ENCODE measurements at regions not wholly inside any gene's neighbourhood (a gene's known extent, or its start where the extent isn't known, plus 50 kb on each side); places are given as distances from the start of the nearest gene placed in this dataset.

DNA sequence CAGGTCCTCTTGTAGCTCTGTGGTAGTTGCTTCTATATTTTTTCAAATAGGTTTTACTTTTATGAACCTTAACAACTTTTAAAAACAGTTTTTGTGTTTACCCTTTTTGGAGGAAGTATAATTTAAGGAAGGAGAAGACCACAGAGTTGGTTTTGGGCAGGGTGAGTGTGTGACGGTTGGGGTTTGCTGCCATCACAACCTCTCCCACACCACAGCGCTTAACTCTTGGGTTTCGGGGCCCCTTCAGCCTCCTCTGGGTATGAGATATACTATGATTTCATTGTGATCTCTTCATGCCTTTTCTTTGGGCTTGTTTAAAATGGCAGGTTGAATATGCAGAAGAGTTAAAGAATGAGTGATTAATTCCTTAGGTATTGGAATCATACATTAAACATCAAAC is 228.7 kb upstream of the CRY1 start:
- FAIRE-seq, result no peak

DNA sequence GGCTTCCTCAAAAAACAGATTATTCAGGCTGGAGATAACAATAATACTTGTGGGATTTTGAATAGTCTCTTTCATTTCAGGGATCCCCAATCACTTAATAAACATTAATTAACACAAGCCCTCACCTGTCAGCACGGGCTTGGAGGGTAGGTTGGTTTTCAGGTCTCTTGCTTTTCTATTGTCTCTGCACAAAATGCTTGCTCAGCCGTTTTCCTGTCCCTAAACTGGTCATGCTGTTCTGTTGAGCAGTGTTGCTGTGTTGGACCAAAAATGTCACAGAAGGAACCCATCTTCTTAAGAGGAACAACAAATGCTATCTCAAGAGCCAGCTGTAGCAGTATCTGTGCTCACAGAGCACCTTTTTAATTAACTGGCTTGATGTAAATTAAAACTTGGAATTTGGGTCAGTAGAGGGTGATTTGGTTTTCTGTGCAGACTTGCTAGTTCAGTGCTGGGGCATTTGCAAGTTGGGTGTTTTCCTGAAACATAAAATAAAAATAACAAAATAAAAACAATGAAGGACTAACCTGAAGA is 231.8 kb upstream of the CRY1 start:
- no peak for FAIRE-seq

DNA sequence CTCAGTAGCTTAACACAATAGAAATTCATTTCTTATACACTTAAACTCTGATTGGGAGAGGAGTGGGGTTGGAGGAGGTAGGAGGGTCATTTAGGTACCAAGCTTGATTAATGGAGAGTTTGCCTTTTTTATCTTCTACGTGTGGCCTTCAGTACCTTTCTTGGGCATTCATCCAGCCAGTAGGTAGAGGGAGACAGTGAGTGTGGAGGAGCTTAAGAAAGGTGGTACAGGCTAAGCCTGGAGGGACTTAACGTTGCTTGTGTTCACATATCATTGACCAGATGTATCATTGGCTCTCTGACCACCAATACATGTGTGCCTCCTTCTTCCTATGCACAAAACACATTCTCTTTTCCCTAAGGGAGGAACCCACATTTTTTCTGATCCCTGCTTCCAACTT is 232.9 kb upstream of the CRY1 start:
- no peak for FAIRE-seq

DNA sequence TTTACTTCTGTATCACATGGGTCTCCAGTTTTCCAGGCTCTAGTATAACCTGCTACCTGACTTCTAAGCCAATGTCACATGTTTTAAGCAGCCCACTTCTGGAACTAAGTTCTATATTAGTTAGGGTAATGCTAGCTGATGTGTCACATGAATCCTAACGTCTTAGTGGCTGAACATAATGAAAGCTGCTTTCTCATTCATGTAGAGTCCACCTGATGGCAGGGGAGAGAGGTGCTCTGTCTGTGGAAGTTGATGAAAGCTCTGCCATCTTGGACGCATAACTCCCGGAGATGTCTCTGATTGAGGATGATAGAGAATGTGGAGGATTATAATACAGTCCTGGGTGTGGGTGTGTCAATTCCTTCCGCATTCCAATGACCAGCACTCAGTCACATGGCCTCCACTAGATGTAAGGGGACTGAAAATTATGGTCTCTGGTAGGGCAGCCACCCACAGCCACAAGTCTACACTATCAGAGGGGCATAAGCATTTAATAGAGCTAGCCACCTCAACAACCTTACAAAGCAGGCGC is 234.4 kb upstream of the CRY1 start:
- FAIRE-seq, result no peak

DNA sequence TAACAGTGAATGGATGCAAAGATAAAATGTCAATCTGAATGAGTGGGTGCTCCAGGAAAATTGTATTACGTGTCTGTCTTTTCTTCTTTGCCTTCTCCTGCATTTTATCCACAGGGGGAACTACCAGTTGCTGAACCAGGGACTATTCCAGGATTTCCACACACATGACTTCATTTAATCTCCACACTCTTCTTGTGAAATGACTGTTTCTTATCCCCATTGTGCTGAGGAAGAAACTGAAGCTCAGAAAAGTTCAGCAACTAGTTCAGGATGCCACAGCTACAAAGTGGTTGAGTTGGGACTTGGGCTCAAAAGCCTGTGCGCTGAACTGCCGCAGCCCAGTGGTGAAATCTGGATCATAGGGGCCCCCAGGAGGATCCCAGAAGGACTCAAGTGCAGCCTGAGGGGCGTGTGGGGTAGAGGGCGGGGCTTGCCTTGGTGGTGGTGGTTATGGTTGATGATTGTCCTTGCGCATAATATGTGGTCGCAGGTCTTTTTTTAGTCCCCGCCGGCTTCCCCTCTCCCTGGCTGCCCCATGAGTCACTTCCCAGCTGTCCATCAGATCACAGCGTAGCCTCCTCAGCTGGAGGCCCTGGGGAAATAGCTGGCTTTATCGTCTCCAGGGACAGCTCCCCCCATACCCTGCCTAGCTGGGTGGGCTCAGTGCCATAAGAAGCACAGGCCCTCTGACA is 235.2 kb upstream of the CRY1 start:
- no peak for FAIRE-seq

DNA sequence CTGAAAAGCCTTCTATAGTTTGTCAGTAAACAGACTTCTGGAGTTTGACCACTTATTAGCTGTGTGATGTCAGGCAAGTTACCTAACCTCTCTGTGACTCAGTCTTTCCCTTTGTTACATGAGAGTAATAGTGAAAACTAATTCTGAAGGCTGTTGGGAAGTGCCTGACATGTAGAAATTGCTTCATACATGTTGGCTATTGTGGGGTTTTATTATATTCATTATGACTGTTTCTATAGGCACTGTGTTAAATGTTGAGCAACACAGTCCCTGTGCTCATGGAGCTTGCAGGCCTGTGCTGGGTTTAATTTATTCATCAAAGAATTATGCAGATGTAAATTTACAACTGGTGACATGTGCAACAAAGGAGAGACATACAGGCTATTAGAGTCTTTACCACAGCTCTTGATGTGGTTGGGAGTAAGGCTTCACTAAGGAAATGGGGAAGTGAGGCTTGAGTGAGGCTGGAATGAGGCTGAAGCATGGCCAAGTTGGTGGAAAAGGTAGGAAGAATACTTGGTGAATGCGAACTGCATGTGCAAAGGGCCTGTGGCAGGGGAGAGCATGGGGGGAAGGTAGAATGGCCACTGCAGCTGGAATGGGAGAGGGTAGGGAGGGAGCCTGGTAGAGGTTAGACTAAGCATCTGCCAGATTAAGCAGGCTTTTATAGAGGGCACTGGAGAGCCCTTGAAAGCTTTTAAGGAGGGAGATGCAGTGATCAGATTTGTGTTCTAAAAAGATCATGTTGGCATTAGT is 236.4 kb upstream of the CRY1 start:
- FAIRE-seq, result no peak

DNA sequence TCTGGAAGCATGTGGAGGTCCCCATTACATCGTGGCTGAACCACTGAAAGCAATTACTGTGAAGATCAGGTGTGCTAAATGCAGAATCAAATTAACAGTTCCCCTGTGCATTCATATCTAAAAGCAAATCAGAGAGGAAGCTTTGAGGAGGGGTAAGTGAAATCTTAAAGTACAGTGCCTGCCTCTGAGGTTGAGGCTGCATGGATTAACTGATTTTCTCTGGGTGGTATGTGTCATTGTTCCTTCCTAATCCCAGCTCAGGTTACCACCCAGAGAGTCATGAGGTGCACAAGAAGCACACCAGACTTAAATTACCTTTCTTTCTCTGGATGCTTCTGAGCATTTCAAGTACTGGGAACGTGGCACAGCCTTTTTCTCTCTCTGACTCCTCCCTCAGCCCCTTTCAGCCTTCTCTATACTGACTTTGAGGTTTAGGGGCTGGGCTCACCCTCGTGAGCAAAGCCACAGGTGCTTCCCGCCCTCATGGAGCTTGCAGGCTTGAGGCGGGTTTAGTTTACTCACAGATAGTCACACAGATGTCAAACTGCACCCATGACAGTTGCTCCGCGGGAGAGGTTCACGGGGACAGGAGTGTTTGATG is 237.6 kb upstream of the CRY1 start:
- FAIRE-seq, result no peak

DNA sequence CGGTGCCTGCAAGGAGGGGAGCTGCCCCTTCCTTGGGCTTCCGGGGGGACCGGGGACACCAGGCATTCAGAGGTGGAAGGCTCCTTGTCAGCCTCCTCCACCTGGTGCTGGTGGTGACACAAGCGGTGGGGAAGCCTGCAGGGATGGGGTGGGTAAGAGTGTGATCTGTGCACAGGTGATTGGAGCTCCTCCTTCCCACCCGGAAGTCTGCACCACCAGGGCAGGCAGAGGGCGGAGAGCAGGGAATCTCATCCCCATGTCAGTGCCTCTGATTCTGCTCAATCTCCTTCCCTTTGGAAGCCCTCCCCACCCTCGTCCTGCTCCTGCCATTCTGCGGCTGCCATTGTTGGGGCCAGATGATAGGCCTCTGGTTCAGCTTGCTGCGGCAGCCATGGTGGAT is 238.1 kb upstream of the CRY1 start:
- FAIRE-seq, result no peak

DNA sequence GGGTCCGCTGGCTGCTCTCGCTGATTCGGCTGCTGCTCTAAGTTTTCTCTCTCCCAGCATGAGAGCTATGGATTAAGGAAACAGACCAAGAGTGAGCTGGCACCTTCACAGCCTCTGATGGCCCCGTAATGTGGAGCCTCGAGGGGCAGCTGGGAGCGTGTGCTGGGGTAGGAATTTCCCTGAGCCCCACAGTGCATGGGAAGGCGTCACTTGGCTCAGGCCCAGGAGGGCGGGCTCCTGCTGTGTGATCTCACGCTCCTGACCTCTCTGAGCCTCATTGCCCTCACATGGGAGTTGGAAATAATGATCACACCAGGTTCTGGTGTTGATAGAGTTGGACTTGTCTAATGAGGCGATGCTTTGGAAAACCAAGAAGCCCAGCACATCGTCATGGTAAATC is 238.6 kb upstream of the CRY1 start:
- FAIRE-seq, result no peak

DNA sequence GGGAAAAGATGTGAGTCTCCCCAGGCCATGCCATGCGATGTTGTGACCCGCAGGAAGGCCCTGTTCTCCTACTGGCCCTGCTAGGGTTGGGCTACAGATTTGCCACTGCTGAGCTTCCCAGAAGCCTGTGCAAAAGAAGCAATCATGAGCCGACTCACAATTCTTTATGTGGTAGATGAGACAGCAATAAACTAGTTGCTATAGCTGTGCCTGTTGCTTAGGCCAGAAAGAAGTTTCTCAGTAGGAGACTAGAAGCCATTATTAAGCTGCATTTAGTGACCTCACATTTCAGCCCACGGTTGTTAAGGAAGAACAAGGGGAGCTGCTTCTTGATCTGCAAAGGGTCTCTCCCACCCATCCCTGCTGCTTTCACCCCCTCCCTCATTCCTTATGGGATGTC is 239.4 kb upstream of the CRY1 start:
- no peak for FAIRE-seq

DNA sequence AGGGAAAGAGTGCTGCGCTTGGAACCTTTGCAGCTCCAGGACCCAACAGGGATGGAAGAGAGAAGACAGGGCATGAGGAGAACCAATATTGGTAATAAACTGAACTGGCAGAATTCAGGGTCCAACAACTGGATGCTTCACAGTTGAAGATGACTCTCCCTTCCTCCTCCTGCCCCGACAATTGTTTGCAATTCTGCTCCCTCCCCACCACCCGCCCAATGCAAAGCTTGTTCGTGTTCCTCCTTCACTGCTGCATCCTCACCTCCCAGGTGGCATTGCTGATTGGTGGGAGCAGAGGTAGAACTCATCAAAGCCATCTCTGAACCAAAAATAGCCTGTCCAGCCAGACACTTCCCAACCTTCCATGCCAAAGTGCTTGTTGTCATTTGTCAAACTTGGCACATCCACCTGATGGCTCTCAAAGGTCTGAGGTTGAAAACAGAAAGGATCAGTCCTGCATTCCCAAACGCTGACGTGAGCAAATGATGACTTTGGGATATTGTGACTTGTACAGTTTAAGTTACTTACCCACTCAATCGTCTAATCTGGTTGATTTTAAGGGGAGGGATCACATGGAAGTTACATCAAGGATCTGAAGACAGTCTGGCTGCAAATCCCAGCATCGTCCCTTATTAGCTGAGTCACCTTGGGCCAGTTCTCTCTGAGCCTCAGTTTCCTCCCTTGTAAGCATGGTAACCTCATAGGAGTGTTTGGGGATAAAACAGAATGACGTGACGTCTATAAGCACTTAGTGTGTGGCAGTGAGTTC is 242.6 kb upstream of the CRY1 start:
- FAIRE-seq, result no peak

DNA sequence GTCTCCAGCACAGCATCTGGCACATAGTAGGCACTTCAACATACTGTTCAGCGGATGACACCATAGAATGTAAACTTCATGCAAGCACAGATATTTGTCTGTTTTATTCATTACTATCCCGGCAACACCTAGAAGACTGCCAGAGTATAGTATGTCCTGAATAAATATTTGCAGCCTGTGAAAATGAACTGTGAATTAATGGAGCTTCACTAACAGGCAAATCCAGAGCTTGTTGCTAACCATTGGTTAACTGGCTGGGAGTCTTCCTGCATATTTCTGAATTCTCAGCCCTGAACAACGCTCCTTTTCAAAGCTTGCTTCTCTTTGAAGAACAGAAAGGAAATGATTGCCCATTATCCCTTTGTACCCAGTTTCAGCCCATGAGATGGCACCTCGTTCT is 243.3 kb upstream of the CRY1 start:
- no peak for FAIRE-seq

DNA sequence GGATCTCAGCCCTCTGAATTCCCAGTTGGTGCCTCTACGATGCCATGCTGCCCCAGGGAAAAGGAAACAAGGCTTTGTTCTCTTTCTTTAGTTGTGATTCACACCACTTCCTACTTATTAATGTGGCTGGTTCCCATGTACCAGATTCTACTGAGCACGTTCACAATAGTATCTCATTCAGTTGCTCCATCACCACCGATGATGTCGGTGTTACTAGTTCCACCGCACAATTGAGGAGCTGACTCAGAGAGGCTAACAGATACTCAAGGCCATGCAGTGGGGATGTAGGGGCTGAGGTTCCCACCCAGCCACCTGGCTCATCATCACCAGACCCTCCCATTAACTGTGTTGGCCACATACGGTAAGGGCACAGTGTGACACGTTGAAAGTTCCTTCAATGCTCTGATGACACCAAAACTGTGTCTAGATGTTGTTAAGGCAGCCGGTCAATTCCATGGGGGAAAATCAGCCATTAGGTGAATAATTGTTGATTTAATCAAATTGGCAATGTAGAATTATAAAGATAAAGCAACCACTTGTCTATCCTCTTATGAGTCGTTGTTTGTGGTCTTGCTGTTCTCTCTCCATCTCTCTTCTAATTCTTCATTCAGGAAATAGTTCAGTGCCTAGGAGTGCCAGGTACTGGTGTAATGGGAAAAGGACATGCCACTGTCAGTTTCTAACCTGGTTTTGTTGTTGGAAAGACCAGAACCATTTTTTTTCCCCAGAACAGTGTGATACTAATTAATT is 244.2 kb upstream of the CRY1 start:
- no peak for FAIRE-seq

DNA sequence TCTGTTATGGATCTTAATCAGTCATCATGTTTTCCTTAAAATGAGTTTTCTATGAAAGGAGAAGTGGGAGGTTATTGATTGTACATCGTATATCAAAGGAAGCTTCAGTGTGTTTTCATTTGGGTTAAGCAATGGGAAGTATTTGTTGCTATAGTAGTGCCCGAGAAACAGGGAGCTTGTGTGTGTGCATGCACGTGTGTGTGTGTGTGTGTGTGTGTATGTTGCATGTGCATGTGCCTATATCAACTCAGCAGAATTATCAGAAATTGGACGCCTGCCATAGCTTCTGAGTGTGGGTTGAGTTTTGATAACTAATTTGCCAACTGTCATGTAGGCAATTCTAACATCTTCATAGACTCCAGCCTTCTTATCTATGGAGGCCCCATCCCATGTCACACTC is 246.1 kb upstream of the CRY1 start:
- no peak for FAIRE-seq

DNA sequence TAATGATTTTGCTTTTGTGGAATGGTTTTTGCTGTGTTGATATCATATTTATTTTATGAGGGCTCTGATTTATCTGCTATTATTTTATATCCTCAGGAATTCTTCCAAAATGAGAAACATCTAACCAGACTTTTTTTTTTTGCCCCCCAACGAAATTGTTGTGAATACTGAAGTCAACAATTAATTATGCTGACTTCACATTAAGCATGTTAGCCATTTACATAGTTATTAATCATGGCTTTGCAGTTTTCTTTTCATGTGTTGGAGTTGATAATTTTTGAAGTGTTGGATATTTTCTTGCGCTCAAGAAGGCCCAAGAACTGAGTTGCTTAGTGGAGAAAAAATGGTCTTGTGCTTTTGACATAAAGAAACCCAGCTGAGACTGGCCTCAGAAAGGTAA is 246.6 kb upstream of the CRY1 start:
- FAIRE-seq, result no peak

DNA sequence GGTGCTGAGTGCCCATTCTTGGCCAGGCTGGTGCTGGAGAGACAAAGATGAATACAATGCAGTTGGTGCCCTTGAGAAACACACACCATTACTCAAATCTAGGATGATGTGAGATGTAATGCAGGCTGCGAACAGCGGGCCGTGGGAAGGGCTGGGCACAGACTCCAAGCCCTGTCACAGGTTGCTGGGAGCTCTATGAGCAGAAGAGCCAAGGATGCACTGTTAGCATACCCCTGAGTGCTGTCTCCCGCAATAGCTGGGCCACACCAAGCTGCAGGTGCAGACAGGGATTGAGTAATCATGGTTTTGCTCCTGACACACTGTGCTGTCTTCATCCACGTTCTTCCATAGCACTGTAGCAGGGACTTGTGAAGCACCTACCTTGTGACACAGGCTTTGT is 247.5 kb upstream of the CRY1 start:
- no peak for FAIRE-seq

DNA sequence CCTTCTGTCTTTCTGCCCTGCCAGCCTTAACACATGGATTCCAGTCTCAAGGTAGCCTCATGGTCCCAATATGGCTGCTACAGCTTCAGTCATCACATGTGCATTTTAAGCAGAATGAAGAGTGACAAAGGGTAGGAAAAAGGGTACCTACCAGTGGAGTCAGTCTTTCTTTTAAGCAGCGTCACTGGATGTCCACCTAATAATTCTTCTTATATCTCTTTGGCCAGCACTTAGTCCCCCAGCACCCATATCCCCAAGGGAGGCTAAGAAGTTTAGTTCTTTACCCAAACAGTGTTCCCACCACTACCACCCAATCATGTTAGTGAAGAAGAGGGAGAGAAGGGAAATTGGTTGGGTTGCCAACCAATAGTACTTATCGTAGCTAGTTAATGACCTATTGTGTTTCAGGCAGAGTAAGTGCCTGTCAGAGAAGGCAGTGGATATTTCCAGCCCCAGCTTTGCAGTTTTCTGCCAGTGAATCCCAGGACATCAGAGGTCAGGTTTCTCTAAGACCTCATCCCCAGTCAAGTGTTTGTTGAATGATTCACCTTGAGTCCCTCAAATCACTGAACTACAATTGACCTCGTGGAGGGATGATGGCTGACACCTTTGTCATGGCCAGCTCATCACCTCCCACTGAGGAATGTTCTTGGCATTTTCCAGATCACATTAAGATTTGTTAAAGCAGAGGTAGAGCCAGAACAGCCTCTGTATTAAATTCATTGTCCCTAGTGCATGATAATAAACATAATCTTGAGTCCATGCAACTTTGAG is 250.9 kb upstream of the CRY1 start:
- no peak for FAIRE-seq

DNA sequence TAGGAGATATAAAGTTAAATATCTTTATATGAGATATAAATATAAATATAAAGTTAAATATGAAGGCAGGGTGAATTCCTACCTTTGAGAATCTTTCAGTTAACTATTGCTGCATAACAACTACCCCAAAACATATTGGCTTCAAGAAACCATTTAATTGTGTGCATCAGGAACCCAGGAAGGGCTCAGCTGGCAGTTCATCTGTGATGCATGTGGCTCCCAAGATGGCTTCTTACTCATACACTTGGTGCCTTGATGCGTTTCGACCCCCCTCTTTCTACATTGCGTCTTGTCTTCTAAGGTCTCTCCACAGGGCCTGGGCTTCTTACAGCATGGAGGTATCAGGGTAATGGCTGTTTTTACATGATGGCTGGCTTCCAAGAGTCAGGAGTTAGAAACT is 253.9 kb upstream of the CRY1 start:
- no peak for FAIRE-seq

DNA sequence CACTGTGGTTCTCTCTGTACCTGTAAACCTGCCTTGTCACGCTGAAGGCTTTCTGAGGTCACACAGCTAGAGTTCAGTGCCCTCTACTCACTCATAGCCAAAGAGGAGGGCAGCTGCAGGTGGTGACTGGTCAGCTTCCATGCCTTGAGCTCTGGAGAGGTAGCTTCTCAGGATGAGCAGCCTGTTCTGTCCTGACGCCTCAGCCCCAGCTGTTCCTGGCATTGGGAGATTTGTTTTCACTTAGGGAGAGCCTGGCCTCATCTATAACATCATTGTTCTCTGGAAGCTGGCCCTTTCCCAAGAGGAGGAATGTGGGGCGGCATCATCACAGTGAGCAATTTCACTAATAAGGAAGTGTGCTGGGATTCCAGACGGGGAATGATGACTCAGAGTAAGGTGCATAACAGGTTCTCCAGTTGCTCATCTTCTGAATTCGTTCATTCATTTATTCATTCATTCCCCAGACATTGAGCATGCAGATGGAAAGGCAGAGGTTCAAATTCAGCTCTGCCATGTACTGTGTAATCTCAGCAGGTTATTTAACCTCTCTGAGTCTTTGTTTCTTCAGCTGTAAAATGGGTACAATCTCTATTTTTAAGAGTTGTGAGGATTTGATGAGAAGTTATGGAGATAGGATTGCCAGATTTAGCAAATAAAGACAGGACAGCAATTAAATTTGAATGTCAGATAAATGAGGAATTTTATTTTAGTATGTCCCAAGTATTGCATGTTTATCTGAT is 255.8 kb upstream of the CRY1 start:
- FAIRE-seq, result no peak

DNA sequence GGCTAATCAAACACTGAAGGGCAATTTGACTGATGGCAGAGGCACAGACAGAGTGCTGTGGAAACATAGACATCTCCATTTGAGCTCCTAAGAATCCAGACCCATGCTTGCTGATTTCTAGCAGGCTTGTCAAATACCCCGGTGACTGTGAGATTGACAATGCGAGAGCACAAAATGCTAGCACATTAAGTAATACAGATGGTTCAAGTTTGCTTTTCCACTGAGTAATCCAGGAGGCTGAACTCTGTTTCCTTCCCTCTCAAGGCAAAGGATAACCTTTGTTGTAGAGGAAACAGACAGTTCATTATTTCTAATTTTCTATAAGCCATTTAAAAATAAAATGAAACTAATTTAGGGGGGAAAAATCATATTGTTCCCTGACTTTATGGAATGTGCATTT is 256.5 kb upstream of the CRY1 start:
- no peak for FAIRE-seq

DNA sequence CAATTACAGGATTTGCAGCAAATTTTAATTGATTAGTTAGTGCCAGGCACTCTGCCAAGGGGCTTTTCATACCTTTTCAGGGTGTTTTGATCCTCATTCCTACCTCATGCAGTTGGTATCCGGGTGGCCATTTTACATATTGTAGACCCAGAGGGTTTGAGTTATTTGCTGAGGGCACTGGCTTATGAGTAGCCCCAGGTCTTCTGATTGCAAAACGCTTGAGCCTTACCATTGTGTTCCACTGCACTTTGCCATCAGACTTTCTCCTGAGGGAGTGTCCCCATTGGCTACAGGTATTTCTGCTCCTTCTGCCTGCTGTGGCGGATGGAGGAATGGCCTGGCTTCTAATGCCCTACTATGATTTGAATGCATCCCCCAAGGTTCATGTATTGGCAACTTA is 257.8 kb upstream of the CRY1 start:
- FAIRE-seq, result no peak
